GM18517 (cell line): ENCODE measurements at regions not wholly inside any gene's neighbourhood (a gene's known extent, or its start where the extent isn't known, plus 50 kb on each side); places are given as distances from the start of the nearest gene placed in this dataset.
"Not testable (repeated sequence)": the region's sequence is repeated elsewhere in the genome, so short reads cannot be mapped to it uniquely, and the experiment has no call there.

Experiments
- ATAC-seq: cut with Tn5 transposase; IDR thresholded peaks from one replicate; pipeline ENCODE4 v1.9.1; 2021; ENCODE audit warnings: mild to moderate bottlenecking, moderate library complexity; ENCODE audit not compliant: unreplicated experiment

DNA sequence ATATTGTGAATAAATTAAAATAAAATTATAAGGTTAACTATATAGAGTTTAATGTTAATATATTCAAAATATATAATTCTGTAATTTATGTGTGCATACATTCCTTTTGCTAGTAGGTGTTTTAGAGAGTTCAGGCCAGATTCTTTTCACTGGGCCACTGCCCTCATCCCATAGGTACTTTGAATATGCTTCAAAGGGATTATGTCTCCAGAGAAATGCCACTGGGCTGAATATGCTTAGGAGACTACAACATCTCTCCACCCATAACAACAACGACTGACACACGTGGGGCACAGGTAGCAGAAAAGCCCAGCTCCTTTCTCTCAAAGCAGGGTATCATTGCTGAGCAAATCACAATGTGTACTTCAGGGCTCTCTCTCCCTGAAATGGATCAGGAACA lies 290.9 kb upstream of the TACR3 start:
- no peak for ATAC-seq

DNA sequence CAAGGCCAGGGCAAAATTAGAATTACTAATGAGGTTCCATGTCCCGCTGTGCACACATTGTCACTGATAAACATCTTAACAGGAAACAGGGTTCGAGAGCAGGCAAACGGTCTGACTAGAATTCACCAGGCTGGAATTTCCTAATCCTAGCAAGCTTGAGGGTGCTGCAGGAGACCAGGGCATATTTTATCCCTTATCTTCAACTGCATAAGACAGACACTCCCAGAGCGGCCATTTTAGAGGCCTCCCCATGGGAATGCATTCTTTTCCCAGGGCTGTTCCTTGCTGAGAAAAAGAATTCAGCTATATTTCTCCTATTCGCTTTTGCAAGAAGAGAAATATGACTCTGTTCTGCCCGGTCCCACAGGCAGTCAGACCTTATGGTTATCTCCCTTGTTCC lies 282.5 kb upstream of the TACR3 start:
- ATAC-seq = not testable (repeated sequence)

GRCh38 chr4:103998756-103999155 lies 279.0 kb upstream of the TACR3 start:
- no peak for ATAC-seq

DNA sequence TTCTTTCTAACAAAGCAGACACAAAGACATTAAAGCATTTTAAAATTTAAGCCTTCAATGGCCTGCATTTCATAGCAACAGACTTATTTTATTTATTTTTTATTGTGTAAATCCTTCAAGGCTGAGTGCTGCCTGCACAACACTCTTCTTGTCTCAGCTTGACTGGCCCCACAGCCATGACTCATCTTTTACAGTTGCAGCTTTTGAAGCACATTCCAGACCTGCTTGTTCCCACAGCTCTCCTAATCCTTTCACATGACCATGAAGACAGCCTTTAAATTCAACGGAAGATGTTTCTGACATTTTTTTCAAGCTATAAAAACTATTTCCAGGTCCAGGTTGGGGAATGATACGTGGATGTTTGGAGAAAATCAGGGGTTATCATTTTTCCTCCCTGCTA lies 276.9 kb upstream of the TACR3 start:
- ATAC-seq = no peak

DNA sequence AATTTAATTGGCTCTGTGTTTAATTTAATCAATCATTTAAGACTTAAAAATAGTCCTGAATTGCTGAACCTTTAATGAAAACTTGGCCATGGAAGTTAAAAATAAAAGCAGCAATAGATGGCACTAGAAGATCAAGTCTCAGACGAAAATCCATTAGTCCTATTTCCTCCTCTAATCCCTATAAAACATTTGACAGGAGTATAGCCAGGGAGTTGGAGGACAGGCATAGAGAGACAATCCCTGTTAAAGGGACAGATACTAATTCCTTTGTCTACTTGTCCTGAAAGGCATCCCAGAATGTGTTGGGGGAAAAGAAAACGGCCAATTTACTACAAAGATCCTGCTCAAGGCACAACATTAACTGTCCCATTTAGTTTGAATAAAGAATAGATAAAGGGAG lies 276.3 kb upstream of the TACR3 start:
- ATAC-seq = no peak

DNA sequence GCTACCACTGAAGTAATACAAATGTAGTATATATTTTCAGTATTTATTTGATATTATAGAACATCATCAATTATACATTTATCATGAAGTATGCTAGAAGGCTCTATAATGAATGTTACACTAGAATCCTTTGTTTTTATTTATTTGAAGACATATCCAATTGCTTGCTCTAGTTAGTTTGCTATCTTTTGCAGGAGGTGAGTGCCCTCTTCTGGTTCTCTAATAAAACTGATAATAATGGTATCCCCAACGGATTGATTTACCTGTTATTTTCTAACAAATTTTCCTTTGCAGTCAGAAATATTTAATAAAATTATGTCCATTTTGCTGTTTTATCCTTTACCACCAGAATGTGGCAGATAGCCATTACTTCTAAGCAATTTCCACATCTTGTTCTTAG lies 274.3 kb upstream of the TACR3 start:
- ATAC-seq = no peak

- no peak for ATAC-seq
Observed at GRCh38 chr4:103982454-103982853, 262.7 kb upstream of the TACR3 start.

- no peak for ATAC-seq
Observed at GRCh38 chr4:103948244-103949018, 228.6 kb upstream of the TACR3 start.

- no peak for ATAC-seq
Observed at GRCh38 chr4:103947617-103948016, 227.8 kb upstream of the TACR3 start.

GRCh38 chr4:103946621-103947268 lies 227.0 kb upstream of the TACR3 start:
- ATAC-seq = not testable (repeated sequence)

DNA sequence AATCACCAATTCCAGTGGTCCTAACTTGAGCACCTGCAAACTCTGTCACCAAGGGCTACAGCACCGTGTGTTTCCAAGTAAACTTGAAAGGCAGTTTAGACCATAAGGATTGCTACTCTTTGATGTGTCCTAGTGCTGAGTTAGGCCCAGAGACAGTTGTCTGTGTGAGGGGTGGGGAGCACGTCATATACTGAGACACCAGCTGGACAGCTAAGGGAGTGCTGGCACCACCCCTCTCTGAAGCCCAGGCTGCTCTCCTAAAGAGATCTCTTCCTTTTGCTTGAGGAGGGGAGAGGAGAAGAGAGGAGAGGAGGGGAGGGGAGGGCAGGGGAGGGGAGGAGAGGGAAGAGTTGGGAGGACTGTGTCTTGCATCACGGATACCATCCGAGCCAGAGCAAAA lies 218.7 kb upstream of the TACR3 start:
- ATAC-seq = no peak

DNA sequence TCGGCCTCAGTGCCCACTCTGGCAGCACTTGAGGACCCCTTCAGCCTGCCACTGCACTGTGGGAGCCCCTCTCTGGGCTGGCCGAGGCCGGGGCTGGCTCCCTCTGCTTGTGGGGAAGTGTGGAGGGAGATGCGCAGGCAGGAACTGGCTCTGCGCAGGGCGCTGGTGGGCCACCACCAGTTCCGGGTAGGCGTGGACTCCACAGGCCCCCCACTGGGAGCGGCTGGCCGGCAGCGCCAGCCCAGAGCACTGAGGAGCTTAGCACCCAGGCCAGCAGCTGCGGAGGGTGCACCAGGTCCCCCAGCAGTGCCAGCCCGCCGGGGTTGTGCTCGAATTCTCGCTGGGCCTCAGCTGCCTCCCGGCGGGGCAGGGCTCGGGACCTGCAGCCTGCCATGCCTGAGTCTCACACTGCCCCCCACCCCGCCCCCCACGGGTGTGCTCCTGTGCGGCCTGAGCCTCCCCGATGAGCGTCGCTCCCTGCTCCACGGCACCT lies 216.9 kb upstream of the TACR3 start:
- no peak for ATAC-seq

DNA sequence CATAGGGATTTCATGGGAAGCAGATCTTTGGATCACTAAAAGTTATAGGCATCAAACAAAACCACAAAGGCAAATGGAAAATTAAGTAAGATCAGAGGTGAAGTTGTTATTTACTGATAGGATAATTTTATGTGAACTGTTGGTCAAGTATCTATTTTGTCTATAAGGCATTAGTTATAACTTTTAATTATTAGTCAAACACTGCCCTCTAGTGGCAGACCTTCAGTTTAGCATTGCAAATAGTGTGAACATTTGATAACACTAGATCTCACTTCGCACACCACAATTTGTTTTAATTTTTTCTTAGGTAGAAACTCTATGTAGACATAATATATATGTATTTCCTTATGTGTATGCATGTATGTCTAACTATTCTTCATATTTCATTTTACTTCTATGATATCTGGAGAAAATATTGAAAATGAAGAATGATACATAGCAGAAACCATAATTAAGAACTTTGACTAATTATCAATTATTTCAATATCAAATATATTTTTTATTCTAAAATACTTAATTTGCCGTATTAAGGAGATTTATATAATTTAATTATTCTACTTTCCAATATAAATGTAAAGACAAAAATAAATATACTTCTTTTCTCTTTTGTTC lies 214.5 kb upstream of the TACR3 start:
- peak; percentile 91 for ATAC-seq

DNA sequence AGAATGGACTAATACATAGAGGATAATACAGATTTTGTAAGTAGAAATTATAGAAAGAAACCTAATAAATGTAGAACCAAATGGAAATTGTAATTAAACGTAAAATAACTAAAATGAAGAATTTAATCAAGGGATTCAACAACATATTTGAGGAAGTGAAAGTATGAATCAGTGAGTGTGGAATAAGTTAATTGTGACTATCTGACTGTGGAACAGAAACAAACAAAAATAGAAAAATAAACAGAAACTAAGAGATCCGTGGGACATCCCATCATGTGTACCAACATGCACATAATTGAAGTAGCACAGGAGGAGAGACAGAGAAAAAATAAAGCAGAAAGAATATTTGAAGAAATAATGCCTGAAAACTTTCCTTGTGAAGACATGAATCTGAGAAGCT lies 208.6 kb upstream of the TACR3 start:
- ATAC-seq = no peak

DNA sequence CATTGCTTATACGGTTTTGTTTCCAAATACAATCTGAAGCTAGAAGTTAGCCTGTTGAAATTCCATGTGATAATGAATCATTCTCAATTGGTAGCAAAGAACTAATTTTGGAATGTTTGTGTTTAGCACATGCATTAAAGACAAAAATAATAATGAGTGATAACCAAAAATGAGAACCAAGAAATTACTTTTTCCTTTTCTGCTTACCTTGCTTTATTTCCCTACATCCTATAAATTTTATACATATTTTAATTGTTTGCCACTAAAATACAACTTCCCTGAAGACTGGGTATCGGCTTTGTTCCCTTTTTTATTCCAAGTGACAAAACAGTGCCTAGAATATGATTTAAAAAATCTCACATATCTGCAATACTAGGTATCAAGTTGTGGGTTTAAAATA lies 203.8 kb upstream of the TACR3 start:
- no peak for ATAC-seq

GRCh38 chr4:103918214-103918613 lies 198.4 kb upstream of the TACR3 start:
- no peak for ATAC-seq

DNA sequence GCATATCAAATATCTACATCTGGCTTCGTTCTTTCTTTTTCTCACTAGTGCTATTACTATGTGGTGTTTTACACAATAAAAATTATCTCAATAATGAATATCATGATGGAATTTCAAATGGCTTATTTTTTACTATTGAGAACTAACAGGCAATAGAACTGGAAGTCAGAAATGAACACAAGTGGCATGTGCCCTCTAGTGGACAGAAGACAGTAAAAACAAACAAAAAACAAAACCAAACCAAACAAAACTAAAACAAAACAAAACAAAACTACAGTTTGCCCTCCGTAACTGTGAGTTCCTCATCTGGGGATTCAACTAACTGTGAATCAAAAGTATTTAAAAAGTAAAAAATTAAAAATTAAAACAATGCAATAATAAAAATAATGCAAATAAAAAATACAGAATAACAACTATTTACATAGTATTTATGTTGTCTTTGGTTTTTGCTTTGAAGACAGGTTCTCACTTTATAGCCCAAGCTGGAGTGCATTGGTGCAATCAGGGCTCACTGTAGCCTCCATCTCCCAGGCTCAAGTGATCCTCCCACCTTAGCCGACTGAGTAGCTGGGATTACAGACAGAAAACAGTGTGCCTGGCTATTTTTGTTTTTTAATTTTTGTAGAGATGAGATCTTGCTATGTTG lies 195.6 kb upstream of the TACR3 start:
- peak; percentile 95 for ATAC-seq

DNA sequence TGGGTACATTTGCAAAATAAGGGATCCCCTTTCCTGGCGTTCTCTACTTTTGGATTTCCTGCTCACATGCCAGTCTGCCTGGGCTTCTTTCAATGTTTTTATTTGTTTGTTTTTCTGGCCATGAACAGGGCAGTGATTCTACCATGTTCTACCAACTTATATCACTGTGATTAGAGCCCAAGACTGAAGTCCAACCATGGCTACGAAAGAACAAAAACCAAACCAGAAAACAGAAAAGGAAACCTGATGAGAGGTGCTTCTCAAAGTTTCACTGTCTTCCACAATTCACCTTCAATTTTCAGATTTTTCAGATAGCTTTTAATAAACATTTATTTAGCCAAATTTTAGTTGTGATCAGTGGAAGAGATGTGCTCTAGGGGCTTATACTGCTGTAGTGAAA lies 187.6 kb upstream of the TACR3 start:
- ATAC-seq = no peak

DNA sequence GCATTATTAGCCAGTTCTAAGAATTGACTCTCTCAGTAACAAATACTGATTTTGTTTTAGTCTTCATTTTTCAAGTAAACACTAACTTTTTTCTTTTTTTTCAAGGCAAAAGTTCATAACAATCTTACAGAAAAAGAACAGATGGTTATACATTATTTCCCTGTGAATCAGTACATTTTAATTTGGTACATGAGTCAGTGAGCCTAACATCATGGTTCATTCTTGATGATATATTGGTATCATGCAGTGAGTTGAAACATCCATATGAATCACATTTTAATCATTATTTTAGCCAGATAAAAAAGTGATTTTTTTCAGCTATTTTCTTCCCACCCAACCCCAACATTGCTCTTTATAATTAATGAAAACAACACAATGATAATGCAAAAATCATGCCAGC lies 184.3 kb upstream of the TACR3 start:
- ATAC-seq = no peak

GRCh38 chr4:103902730-103903129 lies 182.9 kb upstream of the TACR3 start:
- no peak for ATAC-seq

DNA sequence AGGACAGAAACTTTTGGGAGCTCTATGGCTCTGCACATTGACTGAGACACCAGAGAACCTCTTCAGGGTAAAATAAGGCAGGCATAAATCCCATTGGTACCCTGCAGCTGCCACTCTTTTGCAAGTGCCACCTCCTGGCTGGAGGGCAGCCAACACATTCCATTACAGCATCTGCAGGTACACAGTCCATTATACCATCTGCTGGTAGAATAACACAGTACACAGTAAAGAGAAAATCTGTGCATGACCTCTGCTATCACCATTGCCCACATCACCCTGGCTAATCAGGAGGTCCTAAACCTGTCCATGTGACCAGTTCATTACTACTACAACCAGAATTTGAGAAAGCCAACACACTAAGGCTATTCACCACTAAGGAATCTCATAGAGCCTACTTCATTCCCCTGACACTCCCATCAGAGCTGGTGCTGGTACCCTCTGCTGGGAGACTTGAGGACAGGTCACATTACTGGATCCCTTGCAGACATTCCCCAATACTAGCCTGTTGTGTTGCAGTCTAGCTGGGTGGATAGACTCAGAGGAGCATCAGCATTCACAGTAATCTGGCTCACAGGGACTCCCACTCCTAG lies 176.2 kb upstream of the TACR3 start:
- no peak for ATAC-seq
